OCI-LY7 (cell line): ENCODE measurements at regions not wholly inside any gene's neighbourhood (a gene's known extent, or its start where the extent isn't known, plus 50 kb on each side); places are given as distances from the start of the nearest gene placed in this dataset.

Experiments used
- EZH2phosphoT487 ChIP-seq: fragments of 200-600 bp; sonication (generic); IDR thresholded peaks from 2 replicates; pipeline ENCODE4 v1.6.1; 2018; ENCODE audit warnings: low read depth, borderline replicate concordance, mild to moderate bottlenecking, mixed run types, antibody characterized with exemption, low read length, moderate library complexity, mixed read lengths
- TF ChIP-seq, protein P1 (sequence below): fragments of 200-600 bp; sonication (generic); conservative IDR thresholded peaks from 2 replicates; pipeline ENCODE4 v1.5.1; 2014; ENCODE audit warnings: mild to moderate bottlenecking, antibody characterized with exemption, low read length, moderate library complexity, mixed read lengths

- TF ChIP-seq, protein P1, sequence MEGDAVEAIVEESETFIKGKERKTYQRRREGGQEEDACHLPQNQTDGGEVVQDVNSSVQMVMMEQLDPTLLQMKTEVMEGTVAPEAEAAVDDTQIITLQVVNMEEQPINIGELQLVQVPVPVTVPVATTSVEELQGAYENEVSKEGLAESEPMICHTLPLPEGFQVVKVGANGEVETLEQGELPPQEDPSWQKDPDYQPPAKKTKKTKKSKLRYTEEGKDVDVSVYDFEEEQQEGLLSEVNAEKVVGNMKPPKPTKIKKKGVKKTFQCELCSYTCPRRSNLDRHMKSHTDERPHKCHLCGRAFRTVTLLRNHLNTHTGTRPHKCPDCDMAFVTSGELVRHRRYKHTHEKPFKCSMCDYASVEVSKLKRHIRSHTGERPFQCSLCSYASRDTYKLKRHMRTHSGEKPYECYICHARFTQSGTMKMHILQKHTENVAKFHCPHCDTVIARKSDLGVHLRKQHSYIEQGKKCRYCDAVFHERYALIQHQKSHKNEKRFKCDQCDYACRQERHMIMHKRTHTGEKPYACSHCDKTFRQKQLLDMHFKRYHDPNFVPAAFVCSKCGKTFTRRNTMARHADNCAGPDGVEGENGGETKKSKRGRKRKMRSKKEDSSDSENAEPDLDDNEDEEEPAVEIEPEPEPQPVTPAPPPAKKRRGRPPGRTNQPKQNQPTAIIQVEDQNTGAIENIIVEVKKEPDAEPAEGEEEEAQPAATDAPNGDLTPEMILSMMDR, result no peak
- no peak for TF ChIP-seq EZH2phosphoT487
Measured at GRCh38 chr6:125596020-125596419, 153.4 kb upstream of the HEY2 start.
